GM21526 (cell line): ENCODE measurements at regions not wholly inside any gene's neighbourhood (a gene's known extent, or its start where the extent isn't known, plus 50 kb on each side); places are given as distances from the start of the nearest gene placed in this dataset.
"Not testable (repeated sequence)": the region's sequence is repeated elsewhere in the genome, so short reads cannot be mapped to it uniquely, and the experiment has no call there.

Source experiments
- ATAC-seq: cut with Tn5 transposase; IDR thresholded peaks from one replicate; pipeline ENCODE4 v1.9.1; 2021; ENCODE audit warnings: moderate library complexity; ENCODE audit not compliant: unreplicated experiment, low FRiP score

DNA sequence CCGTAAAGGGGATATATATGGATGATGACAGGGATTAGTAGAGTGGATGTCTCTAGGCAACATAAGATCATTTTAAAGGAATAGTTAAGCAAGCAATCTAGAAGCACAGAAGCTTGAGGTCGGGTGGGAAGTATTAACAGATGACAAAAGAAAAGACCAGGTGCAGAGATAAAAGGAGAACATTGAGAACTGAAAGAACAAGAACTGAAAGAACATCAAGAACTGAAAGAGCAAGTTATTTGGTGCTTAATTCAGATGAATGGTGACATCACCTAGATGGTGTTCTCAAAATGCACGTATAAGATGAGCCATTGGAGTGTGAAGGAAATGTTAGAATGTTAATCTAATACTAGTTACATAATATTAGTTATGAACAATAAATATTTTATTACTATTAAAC, 224.0 kb upstream of the PDE3A start:
- no peak for ATAC-seq

DNA sequence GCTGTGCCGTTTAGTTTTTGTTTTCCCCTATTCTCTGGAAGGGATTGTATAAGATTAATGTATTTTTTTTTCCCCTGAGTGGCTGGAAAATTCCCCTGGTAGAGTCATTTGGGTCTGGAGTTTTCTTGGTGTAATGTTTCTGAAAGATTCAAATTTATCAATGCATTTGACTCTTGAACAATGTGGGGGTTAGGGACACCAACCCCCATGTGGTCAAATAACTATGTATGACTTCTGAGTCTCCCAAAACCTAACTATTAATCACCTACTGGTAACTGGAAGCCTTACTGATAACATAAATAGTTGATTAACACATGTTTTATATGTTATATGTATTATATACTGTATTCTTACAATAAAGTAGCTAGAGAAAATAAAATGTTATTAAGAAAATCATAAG, 220.1 kb upstream of the PDE3A start:
- ATAC-seq = no peak

GRCh38 chr12:20150835-20151422, 217.4 kb upstream of the PDE3A start:
- ATAC-seq = no peak

GRCh38 chr12:20154052-20154451, 214.3 kb upstream of the PDE3A start:
- ATAC-seq = no peak

- ATAC-seq = no peak
Measured at GRCh38 chr12:20155374-20155773, 213.0 kb upstream of the PDE3A start.

- not testable (repeated sequence) for ATAC-seq
Measured at GRCh38 chr12:20160899-20161298, 207.4 kb upstream of the PDE3A start.

DNA sequence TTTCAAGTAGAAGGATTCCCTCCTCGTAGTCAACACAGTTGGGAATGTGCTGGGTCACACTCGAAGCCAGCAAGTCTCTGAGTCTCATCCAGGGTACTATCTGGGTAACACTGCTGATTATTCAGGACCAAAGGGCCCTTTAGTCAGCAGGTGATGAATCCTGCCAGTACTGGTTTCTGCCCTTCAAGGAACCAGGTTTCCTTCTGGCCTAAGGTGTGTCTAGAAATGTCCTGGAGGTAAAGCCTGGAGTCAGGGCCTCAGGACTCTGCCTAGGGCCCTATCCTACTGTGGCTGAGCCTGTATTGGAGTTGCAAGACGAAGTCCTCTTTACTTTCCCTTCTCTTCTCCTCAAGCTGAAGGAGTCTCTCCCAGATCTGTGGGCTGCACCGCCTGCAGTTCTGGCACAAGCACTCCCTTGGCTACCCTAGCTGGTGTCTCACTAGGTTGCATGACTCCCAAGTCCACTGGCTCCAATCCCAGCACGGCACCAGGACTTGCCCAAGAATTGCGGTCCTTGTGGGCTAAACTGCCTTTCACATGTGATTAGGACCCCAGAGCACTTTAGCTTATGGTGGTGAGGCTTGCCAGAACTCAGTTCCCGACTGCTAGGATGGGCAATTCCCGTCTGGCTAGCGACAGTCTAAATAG, 193.7 kb upstream of the PDE3A start:
- no peak for ATAC-seq

DNA sequence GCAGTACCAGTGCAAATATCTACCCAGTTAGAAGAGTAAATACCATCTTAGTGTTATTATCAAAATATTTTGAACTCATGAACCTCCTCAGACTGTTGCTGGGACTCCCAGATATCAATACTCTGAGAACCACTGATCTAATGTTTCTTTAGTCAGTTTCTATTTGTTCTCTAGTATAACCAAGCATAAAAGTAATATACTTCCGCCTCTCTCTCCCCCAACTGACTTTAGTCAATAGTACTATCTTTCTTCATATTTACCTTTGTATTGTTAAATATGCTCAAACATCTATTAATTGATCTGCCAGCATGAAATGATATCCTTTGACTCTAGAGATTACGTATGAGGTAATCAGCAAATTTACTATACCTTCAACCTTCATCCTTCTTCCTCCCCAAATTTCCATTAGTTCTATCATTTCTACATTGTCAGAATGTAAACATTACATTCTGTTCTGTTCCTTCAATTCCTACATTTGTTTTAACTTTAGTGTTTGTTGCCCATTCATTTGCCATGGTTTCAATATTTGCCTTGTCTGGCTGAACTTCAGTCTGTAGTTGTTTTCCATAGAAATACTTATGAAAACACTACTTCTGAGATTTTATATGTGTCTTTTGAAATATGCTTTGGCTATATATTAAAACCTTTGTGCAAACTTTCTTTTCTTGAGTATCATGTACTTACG, 192.5 kb upstream of the PDE3A start:
- no peak for ATAC-seq

DNA sequence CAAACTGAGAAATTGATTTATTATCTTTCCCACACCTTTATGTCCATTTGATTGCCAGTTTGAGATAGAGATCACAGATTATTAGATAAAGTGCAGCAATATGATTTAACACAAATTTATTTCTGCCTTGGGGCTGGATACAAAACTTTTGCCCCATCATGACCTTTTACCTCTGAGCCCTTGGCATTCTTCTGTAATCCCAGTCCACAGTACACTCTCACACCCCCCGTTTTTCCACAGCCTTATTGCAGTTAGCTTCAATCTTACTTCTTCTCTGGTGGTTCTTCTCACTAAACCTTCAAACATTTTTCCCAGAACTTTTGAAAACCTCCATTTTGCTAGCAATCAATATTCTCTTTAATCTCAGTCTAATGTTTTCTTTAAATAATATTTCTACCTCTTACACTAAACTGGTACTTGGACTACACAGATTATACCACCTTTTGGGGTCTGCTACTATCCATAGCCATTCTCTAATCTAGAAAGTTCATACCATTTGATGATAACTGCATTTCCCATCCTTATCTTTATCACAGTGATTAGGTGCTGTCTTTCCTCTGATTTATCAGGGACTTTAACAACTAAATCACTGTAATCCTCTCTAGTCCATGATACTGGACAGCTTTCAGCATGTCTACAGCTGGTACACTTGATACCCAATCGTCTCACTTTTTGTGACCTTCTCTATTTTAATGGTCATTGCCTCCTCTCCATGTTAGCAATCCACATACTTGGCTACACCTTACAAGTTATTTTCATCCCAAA, 186.7 kb upstream of the PDE3A start:
- ATAC-seq = no peak

DNA sequence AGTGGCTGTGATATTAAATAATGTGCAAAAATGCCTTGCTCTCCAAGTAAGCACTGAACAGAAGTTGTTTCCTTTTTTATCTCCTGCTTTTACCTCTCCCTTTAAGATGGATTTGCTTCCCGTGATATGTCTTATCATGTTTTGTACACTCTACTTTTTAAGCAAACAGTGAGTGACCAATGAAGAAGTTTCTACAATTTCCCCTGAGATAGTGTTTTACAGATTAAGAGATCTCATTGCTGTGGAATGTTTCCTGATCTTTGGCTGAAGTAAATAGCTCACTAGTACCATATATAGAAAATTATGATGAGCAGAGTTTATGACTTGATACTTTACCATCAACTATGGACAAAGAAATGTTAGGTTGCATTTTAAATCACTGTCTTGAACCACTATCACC, 184.8 kb upstream of the PDE3A start:
- ATAC-seq = no peak

DNA sequence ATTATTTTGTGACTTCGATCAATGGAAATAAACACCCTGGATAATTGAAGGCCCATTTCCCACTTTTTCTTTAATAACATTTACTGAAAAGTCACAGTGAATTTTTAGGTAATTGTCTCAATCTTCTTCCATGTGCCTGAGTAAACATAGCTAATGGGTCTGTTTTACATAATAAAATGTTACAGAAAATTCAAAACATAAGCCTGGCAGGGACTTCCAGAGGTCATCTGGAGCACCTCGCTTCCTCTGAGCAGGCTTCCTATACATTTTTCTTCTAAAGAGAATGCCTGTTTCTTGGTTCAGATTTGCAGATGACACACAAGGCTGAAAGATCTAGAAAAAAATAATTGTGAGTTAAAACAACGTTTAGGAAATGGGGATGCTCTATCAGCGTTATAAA, 183.8 kb upstream of the PDE3A start:
- no peak for ATAC-seq

DNA sequence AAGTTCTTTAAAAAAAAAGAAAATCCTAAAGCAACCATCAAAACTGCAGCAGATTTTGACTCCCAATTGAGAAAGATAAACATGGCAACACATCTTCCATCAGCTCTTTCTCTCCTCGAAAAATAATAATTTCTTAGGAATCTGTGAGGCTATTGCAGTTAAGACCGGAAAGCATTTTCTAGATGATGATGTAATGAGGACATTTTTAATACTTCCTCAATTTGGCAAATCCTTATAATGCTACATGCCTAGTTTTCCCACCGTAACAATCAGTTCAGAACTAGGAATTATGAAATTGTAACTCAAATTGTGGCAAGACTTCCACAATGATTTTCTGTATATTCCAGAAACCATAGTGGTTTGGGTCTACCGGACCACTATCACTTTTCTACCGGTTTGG, 180.9 kb upstream of the PDE3A start:
- ATAC-seq = no peak

DNA sequence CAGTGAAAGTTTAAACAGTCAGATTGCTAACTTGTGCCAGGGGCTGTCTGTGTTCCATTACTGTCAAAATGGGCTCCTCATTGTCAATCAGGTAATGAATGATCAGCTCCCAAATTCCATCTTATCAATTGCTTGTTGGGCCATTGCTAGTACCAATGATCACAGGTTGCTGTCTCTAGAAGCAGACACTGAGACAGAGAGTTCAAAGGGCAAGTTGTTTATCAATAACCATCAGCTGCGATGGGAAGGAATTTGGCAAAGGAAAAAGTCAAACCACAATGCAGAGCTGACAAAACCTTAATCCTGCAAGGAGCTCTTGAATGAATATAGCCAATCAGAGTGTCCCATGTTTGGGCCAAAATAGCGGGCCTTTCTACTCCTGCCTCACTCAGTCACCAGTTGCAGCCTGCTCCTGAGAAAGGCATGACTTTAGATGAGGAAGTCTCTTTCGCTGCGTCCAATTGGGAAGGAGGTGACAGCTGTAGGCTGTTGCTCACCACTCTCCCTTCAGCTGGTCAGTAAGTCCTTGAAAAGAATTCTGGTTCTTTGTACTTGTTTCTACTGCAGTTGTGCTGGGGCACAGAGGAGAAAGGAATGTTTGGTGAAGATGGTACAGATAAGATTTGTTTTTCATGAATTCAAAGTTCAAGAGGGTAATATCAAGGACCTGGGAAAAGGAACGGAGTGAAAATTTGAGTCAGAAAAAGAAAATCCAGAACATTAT, 179.2 kb upstream of the PDE3A start:
- no peak for ATAC-seq

DNA sequence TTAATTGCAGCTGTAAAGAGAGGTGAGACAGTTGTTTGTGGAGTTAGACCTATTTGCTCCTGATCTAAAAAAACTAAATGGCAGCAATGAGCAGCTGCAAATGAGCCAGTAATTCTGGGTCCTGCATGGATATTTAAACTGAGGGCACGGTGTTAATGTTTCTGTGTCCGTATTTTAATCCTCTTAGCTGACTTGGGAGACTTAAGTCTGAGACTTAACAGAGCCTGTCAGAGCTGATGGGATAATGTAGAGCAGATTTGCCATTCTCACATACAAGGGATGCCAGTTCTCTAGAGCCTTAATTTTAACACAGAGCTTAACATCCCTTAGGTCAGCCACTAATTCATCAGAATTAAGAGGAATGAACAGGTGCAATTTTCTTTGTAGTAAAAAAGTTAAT, 178.6 kb upstream of the PDE3A start:
- no peak for ATAC-seq

DNA sequence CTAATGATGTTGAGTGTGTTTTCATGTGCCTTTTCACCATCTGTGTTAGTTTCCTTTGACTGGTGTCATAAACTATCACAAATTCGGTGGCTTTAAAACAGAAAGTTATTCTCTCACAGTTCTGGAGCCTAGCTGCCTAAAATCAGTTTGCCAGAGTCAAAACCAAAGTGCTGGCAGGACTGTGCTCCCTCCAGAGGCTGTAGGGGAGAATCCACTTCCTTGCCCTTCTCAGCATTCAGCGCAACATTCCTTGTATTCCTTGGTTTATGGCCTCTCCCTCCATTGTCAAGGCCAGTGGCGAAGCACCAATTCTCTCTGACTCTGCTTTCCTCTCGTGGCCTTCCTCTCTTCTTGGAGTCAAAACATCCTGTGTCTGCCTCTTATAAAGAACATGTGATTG, 174.2 kb upstream of the PDE3A start:
- ATAC-seq = no peak

- no peak for ATAC-seq
Measured at GRCh38 chr12:20196767-20197166, 171.6 kb upstream of the PDE3A start.

GRCh38 chr12:20197411-20197810, 170.9 kb upstream of the PDE3A start:
- ATAC-seq = no peak

DNA sequence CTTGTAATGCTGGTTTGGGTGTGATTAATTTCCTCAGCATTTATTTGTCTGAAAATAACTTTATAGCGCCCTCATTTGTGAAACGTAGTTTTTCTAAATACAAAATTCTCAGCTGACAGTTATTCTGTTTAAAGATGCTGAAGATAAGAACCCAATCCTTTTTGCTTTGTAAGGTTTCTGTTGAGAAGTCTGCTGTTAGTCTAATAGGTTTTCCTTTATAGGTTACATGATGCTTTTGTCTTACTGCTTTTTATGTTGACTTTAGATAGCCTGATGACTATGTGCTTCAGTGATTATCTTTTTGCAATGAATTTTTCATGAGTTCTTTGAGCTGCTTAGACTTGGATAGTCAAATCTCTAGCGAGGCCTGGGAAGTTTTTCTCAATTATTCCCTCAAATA, 168.6 kb upstream of the PDE3A start:
- ATAC-seq = no peak

- ATAC-seq = no peak
Measured at GRCh38 chr12:20201733-20202132, 166.6 kb upstream of the PDE3A start.

- no peak for ATAC-seq
Measured at GRCh38 chr12:20205854-20206253, 162.5 kb upstream of the PDE3A start.

DNA sequence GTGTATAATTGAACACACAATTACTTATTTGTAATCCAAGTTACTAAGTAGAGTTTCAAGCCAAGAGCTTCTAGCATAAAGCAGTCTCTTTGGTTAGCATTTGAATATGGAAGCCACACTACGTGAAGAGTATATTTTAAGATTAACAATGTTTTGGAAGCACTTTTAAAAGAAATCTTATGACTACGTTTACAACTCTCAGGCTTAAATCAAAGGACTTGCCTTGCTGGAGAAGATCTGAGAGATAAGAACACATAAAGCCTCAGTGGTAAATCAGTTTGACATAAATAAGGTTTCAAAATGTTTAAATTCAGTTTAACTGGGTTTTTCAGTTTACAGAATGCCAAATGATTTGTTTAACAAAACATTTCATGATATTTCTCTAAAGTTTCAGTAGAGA, 161.9 kb upstream of the PDE3A start:
- no peak for ATAC-seq
